ENCODE measurements at regions not wholly inside any gene's neighbourhood (a gene's known extent, or its start where the extent isn't known, plus 50 kb on each side); places are given as distances from the start of the nearest gene placed in this dataset.

- TF ChIP-seq EZH2 (IDR thresholded peaks at IDR 0.05; ENCODE audit: borderline replicate concordance, low read depth, low read length, severe bottlenecking) (no peak), POLR2A (IDR thresholded peaks at IDR 0.05; ENCODE audit: low read depth, low read length) (no peak)
- TF ChIP-seq, protein P1, sequence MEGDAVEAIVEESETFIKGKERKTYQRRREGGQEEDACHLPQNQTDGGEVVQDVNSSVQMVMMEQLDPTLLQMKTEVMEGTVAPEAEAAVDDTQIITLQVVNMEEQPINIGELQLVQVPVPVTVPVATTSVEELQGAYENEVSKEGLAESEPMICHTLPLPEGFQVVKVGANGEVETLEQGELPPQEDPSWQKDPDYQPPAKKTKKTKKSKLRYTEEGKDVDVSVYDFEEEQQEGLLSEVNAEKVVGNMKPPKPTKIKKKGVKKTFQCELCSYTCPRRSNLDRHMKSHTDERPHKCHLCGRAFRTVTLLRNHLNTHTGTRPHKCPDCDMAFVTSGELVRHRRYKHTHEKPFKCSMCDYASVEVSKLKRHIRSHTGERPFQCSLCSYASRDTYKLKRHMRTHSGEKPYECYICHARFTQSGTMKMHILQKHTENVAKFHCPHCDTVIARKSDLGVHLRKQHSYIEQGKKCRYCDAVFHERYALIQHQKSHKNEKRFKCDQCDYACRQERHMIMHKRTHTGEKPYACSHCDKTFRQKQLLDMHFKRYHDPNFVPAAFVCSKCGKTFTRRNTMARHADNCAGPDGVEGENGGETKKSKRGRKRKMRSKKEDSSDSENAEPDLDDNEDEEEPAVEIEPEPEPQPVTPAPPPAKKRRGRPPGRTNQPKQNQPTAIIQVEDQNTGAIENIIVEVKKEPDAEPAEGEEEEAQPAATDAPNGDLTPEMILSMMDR (IDR thresholded peaks at IDR 0.05; ENCODE audit: extremely low read depth in 1 of 2, insufficient read depth in 1 of 2, low read depth in 1 of 2, low read length in 2 of 2), result no peak
- TF ChIP-seq, protein P2, sequence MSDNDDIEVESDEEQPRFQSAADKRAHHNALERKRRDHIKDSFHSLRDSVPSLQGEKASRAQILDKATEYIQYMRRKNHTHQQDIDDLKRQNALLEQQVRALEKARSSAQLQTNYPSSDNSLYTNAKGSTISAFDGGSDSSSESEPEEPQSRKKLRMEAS (IDR thresholded peaks at IDR 0.05; ENCODE audit: insufficient read depth, insufficient read length), result no peak
Observed at GRCh38 chr1:53378061-53378460, 50.2 kb upstream of the LRP8 start.

Measured in endothelial cell of umbilical vein (primary cell).